ENCODE measurements at regions not wholly inside any gene's neighbourhood (a gene's known extent, or its start where the extent isn't known, plus 50 kb on each side); places are given as distances from the start of the nearest gene placed in this dataset.

GRCh38 chr9:519579-519978 is 304.9 kb downstream of the DOCK8 start:
- TF ChIP-seq POLR2A (IDR thresholded peaks at IDR 0.05; ENCODE audit: low read depth, low read length) (no peak), CTCF (IDR thresholded peaks at IDR 0.05; ENCODE audit: extremely low read depth in 1 of 2, insufficient read depth in 1 of 2, low read depth in 1 of 2, low read length in 2 of 2) (no peak), EZH2 (IDR thresholded peaks at IDR 0.05; ENCODE audit: borderline replicate concordance, low read depth, low read length, severe bottlenecking) (no peak), MAX (IDR thresholded peaks at IDR 0.05; ENCODE audit: insufficient read depth, insufficient read length) (no peak), MYC (IDR thresholded peaks at IDR 0.05; ENCODE audit: low read depth, low read length) (no peak), JUN (IDR thresholded peaks at IDR 0.05; ENCODE audit: borderline replicate concordance, insufficient read depth, insufficient read length, low read depth) (no peak)

All from endothelial cell of umbilical vein (primary cell).